Right hindlimb (tissue), 1 donor: ENCODE measurements at regions not wholly inside any gene's neighbourhood (a gene's known extent, or its start where the extent isn't known, plus 50 kb on each side); places are given as distances from the start of the nearest gene placed in this dataset.

Source experiments
- DNase-seq: peaks from one replicate; pipeline ENCODE4 v3.0.0-alpha.2; 2018

DNA sequence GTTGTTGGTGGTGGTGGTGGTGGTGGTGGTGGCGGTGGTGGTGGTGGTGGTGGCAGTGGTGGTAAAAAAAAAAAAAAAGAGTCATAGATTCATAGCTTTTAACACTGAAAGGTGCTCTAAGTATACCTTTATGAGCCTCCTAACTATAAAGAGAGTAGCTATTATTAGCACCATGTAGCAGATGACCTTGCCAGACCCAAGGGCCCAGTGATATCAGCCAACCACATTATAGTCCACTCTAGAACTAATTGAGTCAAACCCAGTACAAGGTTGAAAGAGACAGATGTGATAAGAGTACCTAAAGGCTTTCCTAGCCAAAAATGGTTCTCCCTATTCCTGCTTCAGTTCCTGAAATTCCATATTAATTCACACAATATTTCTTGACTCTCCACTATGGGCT lies 245.3 kb downstream of the HACE1 start:
- no peak for DNase-seq

DNA sequence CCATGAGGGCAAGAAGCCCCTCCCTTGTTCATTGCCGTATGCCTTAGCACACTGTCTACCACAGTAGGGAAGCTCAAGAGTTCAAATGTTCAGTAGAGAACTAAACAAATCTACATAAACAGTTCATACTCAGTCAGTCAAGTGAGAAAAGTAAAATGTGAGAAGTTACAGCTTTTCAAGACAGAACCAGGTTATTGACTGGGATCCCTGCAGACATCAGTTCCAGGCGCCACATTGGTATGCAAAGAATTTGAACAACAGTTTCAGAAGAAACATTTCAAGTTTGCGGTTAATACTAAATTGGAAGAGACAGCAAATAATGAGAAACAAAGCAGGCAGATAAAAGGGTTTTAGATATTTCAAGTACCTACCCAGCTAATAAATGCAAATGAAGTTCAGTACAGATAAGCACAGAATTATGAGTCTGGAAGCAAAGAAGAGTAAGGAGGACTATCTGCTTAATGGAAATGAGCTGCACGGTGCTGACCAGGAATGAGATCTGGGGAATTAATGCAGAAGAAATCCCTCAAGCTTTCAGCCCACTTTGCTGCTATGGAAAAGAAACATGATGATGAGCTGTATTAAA lies 246.2 kb downstream of the HACE1 start:
- no peak for DNase-seq

DNA sequence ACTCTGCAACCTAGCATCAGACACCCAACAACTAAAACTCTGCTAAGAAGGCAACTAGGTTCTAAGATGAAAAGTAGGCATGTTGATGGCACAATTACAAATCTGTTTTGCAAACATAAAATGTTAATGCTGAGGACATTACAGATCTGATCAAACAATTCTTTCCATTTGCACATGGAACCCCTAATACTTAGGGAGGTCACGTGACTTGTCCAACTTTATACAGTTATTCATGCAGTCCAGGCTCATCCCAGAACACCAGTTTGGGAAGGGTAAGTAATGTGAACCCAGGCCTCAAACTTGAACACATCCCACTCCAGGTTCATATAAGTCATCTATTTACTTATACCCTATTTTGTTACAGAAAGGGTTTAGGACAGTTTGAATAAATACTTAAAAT lies 247.2 kb downstream of the HACE1 start:
- no peak for DNase-seq

DNA sequence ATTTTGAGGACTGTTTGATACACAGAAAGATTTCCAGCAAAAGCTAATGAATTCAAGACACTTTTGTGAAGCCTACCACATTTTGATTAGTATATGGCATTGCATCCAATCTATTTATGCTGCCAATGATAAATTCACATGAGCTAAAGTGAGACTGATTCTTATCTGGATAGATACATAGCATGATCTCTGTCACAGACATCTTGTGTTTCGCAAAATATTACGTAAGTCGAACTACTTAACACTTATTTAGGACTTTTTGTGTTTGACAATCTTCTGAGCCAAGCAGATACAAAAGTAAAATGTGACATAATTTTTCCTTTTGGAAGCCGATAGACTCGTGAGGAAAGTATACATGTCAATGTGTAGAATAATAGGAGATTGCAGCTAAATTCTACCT lies 251.6 kb downstream of the HACE1 start:
- DNase-seq: no peak

DNA sequence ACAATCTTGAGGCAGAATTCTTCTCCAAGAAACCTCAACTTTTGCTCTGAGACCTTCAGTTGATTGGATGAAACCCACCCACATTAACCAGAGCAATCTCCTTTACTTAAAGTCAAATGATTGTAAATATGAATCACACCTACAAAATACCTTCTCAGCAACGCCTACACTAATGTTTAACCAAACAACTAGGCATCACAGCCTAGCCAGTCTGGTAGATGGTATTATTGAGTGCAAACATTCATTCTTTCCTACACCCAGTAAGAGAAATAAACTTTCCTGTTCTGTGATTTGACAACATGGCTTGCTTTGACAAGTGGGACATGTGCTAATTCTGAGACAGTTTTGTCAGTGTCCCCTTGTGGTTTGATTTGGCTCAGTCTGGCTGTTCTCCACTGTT lies 252.2 kb downstream of the HACE1 start:
- no peak for DNase-seq

DNA sequence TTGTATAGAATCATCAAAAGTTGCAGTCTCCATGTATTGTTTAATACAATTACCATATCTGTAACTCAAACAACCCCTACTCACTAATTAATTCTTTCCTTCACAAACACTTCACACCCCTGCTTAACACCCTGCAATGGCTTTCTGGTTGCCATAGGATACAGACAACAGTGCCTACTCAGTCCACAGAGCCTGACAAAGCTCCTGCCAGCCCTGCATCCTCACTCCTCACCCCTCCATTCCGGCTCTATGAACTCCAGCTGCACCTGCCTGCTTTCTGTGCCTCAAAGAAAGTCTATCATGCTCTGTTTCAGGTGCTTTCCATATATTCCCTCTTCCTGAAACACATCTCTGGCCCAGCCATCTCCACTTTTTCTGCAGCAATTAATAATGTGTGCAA lies 253.4 kb downstream of the HACE1 start:
- no peak for DNase-seq

DNA sequence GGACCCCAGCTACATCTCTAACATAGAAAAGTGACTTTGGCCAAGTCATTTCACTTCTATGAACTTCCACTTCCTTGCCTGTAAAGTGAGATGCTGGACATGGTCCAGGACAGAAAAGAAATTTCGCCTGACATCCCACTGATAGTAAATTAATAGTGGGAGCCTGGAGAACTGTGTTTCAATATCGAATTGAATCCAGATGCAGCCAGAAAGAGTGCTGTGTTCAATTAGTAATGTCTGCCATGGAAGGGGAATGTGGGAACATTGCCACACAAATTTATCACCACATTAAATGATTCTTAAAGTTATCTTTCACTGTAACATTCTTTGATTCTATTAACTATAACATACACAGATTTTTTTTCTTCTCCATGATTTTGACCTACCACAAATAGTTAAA lies 255.0 kb downstream of the HACE1 start:
- DNase-seq: no peak

DNA sequence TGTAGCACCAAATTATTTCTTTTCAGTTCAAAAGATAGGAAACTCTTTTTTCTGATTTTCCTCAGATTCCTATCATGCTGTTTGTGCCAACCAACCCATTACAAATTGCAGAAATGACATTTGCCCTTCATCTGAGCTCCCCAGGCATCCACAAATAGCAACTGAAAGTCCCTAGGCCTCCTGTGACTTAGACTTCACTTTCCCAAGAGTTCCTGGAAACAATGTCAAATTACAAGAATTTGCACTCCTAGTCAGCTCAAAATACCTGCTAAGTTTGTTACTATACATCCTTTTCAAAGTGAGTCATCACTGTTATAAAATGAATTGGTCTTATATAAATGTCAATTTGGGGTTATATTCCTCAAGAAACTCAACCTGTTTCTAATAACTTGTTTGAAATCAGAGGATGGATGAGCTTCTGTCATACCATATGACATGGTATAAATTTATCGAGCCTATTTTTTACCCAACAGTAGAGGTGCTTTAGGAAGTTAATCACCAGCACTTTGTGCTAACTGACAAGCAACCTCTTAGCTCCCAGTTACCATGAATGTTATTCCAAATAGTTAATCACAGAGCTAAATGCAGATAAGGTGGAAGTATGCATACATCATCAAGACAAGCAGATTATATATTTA lies 256.5 kb downstream of the HACE1 start:
- no peak for DNase-seq

DNA sequence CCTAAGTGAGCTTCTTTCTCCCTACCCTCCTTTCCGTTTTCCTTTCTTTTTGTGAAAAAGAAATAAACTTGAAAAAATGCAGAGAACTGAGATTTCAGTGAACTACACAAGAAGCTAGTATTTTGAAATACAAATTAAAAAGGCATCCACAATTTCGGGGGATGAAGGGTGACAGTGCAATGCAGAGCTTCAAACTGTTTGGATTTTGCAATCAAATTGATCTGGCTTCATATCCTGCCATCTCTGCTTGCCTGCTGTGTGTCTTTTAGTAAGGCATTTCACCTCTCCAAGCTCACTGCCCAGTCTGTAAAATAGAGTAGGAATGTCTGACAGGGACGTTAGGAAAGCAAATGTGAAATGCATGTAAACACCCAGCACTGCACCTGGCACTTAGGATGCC lies 258.0 kb downstream of the HACE1 start:
- DNase-seq: no peak

DNA sequence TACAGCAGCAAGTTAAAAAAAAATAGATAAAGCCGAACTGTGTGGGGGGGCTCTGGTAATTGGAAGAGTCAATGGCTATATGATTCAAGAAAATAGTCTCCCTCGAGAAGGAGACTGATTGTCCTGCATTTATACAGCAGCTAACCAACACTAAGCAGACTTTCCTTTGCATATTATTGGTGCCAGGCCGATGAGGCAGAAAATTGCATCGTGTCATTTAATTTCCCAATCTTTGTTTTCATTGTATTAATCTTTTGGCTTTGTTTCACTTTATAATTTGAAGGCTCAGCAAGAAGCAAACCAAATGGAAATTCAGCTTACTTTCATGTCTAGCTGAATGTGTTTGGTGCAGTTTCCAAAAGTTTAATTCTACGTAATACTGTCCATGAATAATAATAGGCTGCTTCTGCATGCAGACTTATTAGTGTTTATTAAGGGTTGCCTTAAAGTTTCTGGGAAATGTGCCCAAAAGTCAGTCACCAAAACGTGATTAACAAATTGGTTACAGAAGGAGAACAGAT lies 258.5 kb downstream of the HACE1 start:
- DNase-seq: no peak

DNA sequence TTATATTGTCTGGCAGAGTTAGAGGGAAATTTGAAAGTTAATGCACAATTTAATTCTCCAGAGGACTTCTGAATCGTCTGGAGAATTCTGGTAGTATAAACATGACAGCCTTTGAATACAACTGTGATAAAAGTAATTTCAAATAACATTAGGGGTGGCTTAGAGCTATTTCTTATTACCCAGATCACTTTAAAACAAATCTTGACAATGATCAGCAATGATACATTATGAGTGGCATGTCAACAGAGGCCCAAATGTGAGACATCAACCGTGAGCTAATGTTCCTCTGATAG lies 259.1 kb downstream of the HACE1 start:
- no peak for DNase-seq

DNA sequence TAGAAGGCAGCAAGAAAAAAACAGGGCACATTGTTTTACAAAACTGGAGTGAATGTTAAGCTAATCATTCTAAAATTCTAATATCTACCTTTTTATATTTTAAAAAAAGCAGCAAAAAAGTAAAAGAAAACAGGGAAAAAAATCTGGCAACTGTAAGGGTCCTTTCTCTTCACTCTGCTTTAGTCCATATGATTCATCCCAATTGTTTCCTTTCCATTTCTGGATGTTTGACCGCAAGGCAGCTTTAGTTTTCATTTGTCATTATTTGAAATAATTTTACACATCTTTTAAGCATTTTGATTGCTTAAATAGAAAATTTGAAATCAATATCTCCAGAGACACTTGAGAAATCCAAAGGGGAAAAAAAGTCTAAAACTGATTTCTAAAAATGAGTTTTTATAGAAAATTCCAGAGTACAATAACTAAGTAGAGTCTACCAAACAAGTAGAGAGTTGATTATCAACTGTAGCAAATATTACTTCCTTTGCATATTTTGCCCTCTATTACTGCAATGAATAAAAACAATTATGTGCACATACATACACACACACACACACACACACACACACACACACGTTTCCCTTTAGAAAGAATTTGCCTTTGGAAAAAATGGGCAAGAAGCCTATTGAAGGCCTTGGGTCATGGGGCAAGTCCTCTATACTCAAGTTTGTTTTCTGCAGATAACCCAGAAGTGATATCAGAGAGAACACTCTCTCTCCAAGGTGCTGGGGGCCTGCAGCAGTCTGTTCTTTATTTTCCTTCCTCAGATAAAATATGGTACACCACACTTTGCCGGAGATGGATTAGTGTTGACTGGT lies 259.7 kb downstream of the HACE1 start:
- DNase-seq: no peak

DNA sequence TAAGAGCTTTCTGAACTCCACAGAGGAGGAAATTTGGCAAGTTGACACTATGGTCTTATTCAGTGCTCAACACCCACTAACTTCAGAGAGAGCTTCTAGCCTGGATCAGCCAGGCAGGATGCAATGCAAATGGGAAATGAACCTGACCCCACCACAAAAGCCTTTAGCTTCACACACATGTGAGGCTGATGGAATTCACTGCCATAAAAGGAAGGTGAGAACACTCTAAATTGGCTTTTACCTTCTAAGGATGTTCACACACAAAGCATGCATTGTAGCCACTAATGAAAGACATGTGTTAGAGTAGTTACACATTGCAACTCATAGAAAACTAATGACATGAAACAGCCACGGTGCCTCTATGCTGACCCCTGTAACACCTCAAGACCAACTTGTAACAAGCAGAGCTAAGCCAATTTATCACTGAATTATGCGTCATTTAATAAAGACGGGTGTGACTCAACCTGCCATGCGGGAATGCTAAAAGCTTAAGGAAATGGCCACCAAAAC lies 262.1 kb downstream of the HACE1 start:
- no peak for DNase-seq

DNA sequence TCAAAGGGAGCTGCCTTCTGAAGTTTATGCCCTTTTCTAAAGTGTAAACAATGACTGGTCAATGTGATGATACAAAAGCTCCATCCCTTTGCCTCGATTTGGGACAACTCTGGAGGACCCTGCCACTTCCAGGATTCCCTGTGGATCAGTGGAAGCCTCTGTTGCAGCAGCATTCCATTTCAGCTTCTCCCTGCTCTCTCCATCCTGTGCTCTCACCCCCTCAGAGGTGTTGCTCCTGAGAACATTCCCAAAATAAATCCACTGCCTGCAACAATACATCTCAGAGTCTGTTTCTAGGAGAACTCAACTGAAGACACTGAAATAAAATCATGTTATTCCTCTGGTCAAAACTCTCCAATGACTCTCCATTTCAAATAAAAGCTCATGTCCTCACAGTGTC lies 263.6 kb downstream of the HACE1 start:
- DNase-seq: no peak

DNA sequence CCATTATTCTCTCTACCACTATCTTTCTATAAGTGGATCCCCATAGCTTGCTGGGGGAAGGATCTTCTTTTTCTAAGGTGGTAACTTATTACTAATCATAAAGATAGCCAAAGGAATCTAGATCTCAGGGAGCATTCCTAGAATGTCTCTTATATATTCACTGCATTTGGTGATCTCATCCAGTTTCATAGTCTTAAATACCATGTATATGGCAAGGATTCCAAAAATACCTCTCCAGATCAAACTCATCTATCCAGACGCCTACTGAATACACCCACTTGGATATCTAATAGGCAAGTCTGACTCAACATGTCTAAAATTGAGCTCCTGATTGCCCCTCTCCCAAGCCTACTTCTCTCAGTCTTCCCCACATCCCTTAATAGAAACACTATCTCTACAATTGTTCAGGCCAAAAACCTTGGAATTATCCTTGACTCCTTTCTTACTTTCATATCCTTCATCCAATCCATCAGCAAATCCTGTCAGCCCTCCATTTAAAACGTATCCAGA lies 264.4 kb downstream of the HACE1 start:
- DNase-seq: no peak

DNA sequence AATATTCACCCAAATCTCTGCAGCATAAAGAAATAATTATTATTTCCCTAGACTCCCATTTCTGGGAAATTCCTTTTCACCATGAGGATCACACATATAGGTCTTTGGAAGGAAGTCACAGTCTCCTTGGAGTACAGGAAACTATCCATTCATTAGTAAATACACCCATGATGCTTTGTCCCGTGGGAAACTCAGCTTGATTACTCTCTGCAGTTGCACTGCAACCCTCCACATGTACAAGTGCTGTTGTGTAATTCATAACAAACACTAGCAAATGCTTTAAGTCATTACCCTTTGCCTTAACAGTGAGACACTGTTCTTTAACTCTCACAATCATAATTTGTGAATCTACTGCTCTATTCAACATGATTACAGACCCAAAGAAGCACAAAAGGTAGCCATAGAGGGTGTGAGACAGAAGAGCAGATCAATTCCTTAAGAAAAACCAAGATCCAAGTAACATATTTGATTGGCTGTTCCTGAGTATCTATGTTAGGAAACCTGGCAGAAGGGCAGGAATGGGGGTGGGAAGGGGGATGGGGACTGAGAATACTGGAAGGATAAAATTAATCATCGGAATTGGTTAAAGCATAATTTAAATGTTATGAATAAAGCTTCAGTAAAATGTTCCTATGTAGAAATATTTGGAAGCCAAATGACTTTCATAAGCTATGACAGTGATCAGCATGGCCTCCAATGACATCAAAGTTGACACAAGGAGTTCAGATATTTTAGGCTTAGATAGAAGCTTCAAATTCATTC lies 268.0 kb downstream of the HACE1 start:
- no peak for DNase-seq

DNA sequence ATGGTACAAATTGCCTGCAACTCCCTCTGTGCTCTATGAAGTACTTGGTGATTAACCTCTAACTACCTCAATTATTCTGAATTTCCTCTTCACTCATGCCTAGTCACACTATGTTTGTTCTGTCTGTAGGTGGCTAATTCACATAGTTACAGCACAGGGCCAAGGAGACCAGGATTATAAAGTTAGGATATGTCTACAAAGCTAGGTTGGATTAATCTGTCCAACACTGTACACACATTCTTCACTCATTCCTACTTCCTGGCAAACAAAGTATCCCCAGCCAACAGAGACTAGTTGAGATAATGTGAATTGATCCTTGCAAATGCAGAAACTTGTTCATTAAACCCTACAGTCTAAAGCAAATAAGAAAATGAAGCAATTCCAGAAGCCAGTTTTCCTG lies 269.8 kb downstream of the HACE1 start:
- no peak for DNase-seq

DNA sequence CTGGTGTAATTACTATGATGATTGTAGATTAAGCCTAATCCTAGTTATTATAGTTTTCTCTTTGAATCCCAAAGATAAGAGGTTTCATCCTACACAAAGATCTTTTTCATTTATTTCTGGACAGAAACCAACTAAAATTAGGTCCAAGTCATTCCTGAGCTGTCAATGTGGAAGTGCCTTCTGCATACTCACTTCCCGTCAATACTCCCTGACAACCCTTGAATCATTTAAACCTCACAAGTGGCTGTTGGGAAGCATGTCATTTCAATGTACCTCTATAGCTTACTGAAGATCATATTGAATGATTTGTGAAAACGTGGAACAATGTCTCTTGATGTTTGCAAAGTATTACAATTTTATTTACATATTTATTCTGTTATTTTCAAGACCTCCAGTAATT lies 274.1 kb downstream of the HACE1 start:
- DNase-seq: no peak

DNA sequence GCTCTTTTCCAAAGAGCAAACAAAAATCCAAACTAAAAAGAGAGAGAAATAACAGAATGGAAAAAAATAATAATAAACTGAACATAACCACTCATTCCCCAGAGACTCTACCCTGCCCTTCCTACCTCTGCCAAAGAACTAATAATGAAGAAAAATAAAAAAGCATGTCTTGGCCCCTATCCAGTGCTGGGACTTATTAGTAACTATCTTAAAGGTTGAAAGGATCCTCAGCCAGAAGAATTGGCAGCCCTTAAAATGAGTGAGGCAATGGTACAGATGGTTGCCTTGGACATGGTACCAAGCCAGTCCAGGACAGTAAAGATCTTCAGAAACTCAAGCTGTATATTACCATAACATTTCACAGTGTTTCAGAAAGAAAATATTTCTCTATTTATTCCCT lies 279.3 kb downstream of the HACE1 start:
- no peak for DNase-seq

DNA sequence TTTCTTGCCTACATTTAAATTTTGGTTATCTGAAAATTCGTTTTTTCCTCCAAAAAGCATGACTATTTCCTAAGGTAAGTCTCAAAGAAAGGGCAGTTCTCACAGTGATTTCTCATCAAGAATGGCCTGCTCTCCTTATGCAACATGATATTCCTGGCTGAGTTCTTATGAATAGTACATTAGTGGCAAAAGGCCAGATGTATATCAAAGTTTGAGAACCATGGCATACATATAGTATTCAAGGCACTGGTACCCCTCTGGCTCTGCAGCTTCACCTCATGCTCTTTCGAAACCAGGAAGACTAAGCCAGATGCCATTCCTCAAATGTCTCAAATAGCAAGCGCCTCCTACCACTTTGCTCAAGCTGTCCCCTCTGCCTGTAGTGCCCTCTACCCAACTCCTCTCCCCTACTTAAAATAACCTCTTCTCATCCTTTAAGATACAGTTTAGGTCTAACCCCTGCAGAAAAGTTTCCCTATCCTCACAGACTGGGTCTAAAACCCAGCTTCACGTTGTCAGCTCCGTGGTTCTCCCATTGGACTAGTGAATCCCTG lies 280.3 kb downstream of the HACE1 start:
- DNase-seq: no peak

DNA sequence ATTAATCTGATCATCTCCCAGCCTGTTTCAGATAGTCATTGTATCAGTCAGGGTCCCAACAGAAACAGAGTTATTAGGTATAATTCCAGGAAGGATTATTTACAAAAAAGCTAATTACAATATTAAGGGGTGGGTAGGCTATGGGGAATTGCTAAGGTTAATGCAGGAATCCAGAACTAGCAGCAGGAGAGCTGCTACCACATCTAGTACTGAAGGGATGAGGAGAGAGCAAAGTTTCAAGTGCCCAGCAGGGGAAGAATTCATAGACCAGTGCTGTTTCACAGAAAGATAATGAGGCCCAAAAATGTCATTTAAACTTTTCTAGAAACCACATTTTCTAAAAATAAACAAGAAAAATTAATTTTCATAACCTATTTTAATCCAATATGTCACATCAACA lies 284.2 kb downstream of the HACE1 start:
- no peak for DNase-seq

DNA sequence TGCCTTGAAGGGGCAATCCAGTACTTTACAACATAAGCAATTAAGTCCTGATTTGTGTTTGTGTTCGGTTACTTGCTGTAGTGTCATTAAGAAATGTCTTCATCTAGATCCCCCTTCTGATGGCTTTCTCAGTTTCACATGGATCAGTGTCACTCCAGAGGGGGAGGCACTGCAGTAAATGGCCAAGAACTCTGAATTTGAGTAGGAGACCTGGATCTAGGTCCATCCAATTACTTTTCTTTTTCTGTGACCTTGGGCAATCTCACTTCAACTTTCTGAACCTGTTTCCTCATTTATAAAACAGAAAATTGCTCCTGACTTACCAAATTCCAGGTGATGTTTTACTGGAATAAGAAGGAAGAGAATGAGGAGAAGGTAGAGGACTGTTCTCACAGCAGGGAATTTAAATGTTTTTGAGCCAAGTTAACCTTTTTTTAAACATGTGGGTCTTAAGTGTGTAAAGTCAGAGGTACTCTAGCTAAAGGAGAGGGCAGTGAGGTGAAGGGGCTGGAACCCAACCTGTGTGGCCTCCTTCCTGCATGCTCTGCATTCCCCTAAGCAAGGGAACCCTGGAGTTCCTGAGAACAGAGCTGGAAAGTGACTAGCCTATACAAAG lies 285.5 kb downstream of the HACE1 start:
- DNase-seq: no peak
